Muscle of leg (tissue), 3 donors: ENCODE measurements at regions not wholly inside any gene's neighbourhood (a gene's known extent, or its start where the extent isn't known, plus 50 kb on each side); places are given as distances from the start of the nearest gene placed in this dataset.

Experiments
- DNase-seq: peaks from one replicate; pipeline ENCODE4 v3.0.0; 2013
- H3K27ac ChIP-seq: one replicate; pipeline ENCODE4 v1.5.1; 2013; ENCODE audit warnings: mild to moderate bottlenecking, low read length, control low read depth
- H3K27me3 ChIP-seq: one replicate; pipeline ENCODE4 v1.6.1; 2013; ENCODE audit warnings: low read length; ENCODE audit not compliant: control insufficient read depth, insufficient read depth
- H3K36me3 ChIP-seq: one replicate; pipeline ENCODE4 v1.6.1; 2013; ENCODE audit warnings: low read length; ENCODE audit not compliant: control insufficient read depth, insufficient read depth
- H3K4me1 ChIP-seq: one replicate; pipeline ENCODE4 v1.6.1; 2013; ENCODE audit warnings: low read length; ENCODE audit not compliant: control insufficient read depth, insufficient read depth
- H3K4me3 ChIP-seq: one replicate; pipeline ENCODE4 v1.5.1; 2013; ENCODE audit warnings: low read length, control low read depth
- H3K9me3 ChIP-seq: replicated peaks from 2 replicates; pipeline ENCODE4 v1.6.1; 2013; ENCODE audit warnings: low read depth, low read length; ENCODE audit not compliant: control insufficient read depth
- WGBS: methylation state at CpG from one replicate; pipeline ENCODE4 v1.1.5; 2013; ENCODE audit warnings: missing lambda C conversion rate; ENCODE audit not compliant: insufficient coverage; 5-methylcytosine and 5-hydroxymethylcytosine counted together

DNA sequence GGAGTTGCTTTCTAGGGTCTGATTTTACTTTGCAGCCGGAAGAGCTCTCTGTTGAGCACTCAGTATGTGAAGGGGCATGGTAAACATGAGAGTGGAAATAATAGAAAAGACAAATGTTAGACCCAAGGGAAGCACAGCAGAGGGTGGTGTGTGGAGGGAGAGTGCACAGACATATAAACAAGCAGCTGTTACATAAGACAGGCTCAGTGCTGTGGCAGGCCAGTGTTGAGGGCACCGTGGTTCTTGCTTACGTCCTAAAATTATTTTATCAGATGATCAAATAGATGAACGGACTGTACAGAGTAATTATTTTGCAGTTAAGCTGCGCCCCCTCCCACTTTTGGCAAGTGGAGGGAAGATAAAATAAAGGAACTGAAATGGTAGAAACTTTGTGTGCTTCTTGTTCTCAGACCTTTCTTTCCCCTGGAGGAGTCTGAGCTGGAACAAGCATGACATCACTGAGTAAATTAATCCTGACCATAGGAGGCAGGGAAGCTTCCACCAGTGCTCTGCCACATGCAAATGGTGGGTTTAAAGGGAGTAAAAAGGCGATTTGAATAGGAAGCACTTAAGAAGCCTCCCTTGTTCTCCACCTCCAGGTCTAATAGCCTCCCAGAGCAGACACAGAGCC lies 205.6 kb downstream of the IL20RB start:
- no peaks in the 10 kb centered on the region for H3K9me3 ChIP-seq
- no peaks in the 10 kb centered on the region for H3K27me3 ChIP-seq
- peaks cover 6% of the 10 kb centered on the region for H3K4me1 ChIP-seq
- peak overlapping the region; percentile 45 for H3K27ac ChIP-seq
- peak; percentile 72 for DNase-seq
- H3K36me3 ChIP-seq: no peaks in the 10 kb centered on the region
- H3K4me3 ChIP-seq: no peak overlapping the region
- 0% methylated on average over 1 of the region's 6 CpGs for WGBS

DNA sequence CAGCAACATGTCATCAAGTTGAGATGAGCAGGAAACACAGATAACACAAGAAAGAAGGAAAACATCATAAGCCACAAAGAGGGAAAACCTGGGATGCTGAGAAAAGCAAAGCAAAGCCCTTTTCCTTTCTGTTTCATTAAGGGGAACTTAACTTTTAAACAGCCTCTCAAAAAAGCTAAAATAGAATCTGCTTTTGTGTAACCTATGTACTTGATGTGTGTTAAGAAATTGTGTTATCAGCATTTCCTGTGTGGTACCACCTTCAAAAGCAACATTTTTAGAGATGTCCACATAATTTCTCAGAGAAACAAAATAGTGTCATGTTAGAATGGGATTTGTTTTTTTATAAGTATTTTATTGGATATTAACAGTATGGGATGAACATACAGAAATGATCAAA lies 206.2 kb downstream of the IL20RB start:
- Histone ChIP-seq H3K27me3 (no peaks in the 10 kb centered on the region), H3K27ac (peak overlapping the region; percentile 45), H3K36me3 (no peaks in the 10 kb centered on the region), H3K4me3 (no peak overlapping the region), H3K9me3 (no peaks in the 10 kb centered on the region), H3K4me1 (peaks cover 6% of the 10 kb centered on the region)
- no peak for DNase-seq

DNA sequence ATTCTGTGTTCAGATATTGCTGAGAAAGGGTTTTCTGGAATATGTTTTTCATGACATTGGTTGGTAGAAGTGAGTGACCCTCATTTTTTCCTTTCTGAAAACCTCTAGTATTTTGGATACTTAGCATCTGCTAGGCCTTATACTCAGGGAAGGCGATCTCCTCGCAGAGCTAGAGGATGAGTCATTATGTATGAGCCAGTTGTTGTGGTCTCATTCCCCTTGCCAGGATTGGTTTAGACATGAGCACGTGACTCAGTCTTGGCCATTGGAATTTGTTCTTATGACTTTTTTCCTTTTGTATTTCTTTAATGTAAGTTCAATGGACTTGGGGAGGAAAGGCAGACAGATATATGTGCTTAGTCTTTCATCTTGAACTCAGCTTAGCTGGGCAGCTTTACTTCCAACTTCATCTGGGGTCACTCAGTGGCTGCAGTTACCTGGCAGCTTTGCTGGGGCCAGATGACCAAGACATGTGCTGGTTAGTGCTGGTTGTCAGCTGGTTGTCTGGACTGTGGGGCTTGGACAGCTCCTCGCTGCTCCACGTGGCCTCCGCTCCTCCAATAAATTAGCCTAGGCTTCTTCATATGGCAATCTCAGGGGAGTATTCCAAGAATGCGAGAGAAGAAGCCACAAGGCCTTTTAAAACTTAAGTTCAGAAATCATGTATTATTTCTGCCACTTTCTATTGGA lies 207.5 kb downstream of the IL20RB start:
- Histone ChIP-seq H3K27me3 (no peaks in the 10 kb centered on the region), H3K9me3 (no peaks in the 10 kb centered on the region), H3K36me3 (no peaks in the 10 kb centered on the region), H3K4me1 (peaks cover 6% of the 10 kb centered on the region), H3K4me3 (no peak overlapping the region), H3K27ac (no peak overlapping the region)
- 100% methylated on average over 1 of the region's 7 CpGs for WGBS
- DNase-seq: peak; percentile 22

DNA sequence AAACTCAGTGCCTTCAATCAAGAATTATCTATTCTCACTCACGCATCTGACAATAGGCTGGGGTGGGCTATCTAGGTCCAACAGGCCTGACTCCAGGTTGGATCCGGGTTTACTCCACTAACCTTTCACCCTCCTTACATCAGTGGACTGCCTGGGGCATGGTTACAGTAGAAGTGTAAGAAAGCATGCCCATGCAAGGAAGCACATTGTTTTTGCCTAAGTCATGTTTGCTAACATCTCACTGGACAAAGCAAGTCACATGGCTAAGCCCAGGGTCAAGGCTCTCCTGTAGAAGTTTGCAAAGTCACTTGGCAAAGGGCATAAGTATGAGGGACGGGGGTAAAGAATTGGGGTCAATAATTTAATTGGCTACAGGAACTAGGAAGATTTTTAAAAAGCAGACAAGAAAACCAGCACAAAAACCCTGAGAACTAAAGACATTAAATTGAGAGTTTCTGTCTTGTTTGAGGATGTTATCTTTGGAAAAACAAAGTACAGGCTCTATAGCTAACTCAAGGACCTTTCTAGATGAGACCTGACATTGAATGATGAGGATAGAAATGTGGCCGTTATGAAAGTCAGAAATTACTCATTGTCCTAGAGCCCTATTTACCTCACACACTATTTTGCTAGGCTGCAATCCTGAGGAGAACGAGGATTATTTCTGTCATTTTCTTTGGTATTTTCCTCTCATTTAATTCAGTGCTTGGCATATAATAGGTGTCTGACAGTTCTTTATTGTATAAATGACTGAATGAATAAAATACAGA lies 214.2 kb downstream of the IL20RB start:
- H3K36me3 ChIP-seq: no peaks in the 10 kb centered on the region
- no CpG with 5 or more reads among the region's 5 CpGs for WGBS
- H3K9me3 ChIP-seq: no peaks in the 10 kb centered on the region
- H3K27ac ChIP-seq: no peak overlapping the region
- no peaks in the 10 kb centered on the region for H3K27me3 ChIP-seq
- no peaks in the 10 kb centered on the region for H3K4me1 ChIP-seq
- H3K4me3 ChIP-seq: no peak overlapping the region
- no peak for DNase-seq

DNA sequence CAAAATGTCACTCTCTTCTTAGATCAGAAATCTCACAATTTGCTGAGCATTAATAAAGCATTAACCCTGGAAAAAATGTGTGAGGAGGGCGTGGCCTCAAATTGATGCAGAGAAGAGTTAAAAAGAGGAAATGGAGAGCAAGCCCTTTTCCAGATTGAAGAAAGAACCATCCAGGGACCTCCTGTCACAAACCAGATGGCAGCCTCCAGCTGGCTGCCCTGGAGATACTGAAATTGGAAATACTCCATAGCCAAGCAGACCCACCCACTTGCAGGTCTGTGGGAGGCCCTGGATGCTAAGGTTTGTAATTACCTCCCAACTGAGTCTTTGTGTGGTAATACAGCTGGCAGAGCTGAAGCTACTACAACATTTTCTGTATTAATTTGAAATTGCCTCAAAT lies 214.9 kb downstream of the IL20RB start:
- no peaks in the 10 kb centered on the region for H3K27me3 ChIP-seq
- H3K27ac ChIP-seq: no peak overlapping the region
- DNase-seq: no peak
- H3K36me3 ChIP-seq: no peaks in the 10 kb centered on the region
- no peaks in the 10 kb centered on the region for H3K4me1 ChIP-seq
- H3K9me3 ChIP-seq: no peaks in the 10 kb centered on the region
- no CpG with 5 or more reads among the region's 1 CpG for WGBS
- H3K4me3 ChIP-seq: no peak overlapping the region

DNA sequence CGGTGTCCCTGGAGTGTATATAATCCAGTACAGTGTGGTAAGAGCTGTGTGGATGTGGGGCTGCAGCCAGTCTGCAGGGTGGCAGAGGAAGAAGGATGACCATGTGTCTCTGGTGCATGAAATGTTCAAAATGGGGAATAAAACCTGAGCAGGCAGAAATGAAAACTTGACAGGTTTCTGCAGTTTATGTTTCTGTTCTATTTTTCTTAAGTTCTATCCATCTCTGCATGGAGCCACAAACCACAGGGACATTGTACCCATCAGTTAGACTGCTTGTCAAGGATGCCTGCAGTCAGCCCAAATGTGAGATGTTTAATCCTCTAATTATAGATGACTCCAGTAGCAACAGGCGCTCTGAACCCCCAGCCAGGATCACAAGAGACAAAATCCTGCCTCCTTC lies 216.7 kb downstream of the IL20RB start:
- Histone ChIP-seq H3K27me3 (no peaks in the 10 kb centered on the region), H3K27ac (no peak overlapping the region), H3K4me1 (no peaks in the 10 kb centered on the region), H3K9me3 (no peaks in the 10 kb centered on the region), H3K36me3 (no peaks in the 10 kb centered on the region), H3K4me3 (no peak overlapping the region)
- DNase-seq: no peak
- WGBS: 100% methylated on average over 1 of the region's 2 CpGs

DNA sequence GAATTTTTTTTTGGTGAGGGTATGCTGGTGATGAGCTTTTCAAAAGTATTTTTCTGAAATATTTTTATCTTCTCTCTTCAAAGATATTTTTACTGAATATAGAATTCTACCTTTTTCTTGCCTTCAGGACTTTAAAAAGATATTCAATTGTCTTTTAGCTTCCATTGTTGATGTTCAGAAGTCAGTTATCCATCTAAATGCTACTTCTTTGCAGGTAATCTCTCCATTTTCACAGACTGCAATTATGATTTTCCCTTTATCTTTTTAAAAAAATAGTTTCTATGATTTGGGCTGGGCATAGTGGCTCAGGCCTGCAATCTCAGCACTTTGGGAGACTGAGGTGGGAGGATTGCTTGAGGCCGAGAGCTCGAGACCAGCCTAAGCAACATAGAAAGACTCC lies 222.4 kb downstream of the IL20RB start:
- Histone ChIP-seq H3K9me3 (no peaks in the 10 kb centered on the region), H3K4me3 (no peak overlapping the region), H3K36me3 (no peaks in the 10 kb centered on the region), H3K27ac (no peak overlapping the region), H3K27me3 (no peaks in the 10 kb centered on the region), H3K4me1 (no peaks in the 10 kb centered on the region)
- no CpG with 5 or more reads among the region's 2 CpGs for WGBS
- no peak for DNase-seq

DNA sequence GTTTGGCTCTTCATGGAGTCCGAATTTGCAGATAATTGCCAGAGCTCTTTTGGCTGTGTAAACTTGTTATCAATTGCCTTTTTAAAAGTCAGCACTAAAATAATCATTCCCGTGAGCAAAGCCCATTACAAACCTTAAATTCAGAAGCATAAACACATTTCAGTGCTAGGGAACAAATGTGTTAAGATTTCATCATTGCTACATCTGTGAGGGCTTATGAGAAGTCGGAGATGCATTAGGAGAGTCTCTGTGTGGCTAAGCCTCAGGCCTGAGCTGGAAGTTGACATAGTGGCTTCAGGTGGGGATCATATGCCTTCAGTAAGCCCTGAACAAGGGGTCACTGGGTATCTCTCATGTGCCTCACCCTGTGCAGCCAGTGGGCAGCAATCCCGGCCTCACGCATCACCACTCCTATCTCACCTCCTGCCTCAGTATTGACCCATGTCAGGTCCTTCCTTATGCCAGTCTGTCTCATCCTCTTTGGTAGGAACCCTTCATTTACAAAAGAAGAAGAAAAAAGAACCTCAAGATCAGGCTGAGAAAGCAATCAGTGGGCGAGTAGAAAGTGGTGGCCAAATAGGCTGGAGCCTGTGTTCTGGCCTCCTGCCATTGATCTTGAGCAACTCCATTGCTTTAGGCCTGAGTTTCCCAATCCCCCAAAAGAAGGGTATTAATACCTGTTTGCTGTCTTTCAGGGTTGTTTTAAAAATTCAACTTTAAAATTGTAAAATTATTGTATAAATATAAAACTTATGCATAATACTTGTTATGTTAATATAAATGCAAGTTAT lies 233.5 kb downstream of the IL20RB start:
- peaks cover 2% of the 10 kb centered on the region for H3K27me3 ChIP-seq
- H3K27ac ChIP-seq: no peak overlapping the region
- H3K36me3 ChIP-seq: no peaks in the 10 kb centered on the region
- WGBS: 100% methylated on average over 3 of the region's 6 CpGs
- no peaks in the 10 kb centered on the region for H3K9me3 ChIP-seq
- no peaks in the 10 kb centered on the region for H3K4me1 ChIP-seq
- H3K4me3 ChIP-seq: no peak overlapping the region
- DNase-seq: no peak

DNA sequence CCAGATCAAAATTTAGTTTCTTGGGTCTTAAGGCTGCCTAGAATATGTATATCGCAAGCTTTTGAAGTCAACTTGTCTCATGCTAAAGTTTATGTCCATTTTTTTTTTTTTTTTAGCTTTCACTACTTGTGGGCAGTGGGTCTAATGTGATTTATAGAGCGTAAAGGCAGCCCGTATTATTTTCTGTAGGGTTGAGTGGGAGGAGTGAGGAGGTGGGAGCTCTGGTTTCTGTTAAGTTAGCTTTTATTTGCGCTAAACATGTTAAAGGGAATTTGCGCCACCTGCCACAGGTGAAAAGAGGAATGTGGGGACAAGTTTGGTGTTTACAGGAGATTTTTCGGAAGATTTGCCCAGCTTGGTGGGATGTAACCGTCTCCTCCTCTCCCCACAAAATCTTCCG lies 234.2 kb downstream of the IL20RB start:
- H3K36me3 ChIP-seq: no peaks in the 10 kb centered on the region
- H3K4me3 ChIP-seq: no peak overlapping the region
- no peaks in the 10 kb centered on the region for H3K9me3 ChIP-seq
- no peak overlapping the region for H3K27ac ChIP-seq
- no peak for DNase-seq
- no peaks in the 10 kb centered on the region for H3K4me1 ChIP-seq
- 71% methylated on average over 2 of the region's 8 CpGs for WGBS
- H3K27me3 ChIP-seq: peaks cover 2% of the 10 kb centered on the region

DNA sequence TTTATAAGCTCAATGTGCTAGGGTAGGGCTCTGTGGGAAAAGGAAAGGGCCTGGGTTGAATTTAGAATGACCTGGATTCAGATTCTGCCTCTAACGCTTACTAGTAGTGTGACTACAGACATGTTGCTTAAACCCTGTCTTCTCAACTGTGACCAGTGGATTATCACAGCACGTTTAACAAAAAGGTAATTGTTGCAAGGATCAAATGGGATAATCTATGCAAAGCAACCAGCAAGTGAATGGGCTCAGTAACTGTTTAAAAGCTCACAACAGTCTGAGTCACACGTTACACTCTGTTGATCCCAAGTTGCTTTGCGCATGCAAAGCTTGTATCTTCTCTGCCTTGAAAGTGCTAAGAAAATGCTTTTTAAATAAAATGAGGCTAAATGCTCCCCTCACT lies 236.5 kb downstream of the IL20RB start:
- Histone ChIP-seq H3K4me3 (no peak overlapping the region), H3K27me3 (peaks cover 2% of the 10 kb centered on the region), H3K27ac (no peak overlapping the region), H3K9me3 (no peaks in the 10 kb centered on the region), H3K4me1 (no peaks in the 10 kb centered on the region), H3K36me3 (no peaks in the 10 kb centered on the region)
- WGBS: 42% methylated on average over 2 of the region's 4 CpGs
- DNase-seq: no peak
